Gastroesophageal sphincter (tissue), 4 donors: ENCODE measurements at regions not wholly inside any gene's neighbourhood (a gene's known extent, or its start where the extent isn't known, plus 50 kb on each side); places are given as distances from the start of the nearest gene placed in this dataset.

Experiments used
- ATAC-seq: fragments of 150-250 bp; one replicate; pipeline ENCODE4 v1.9.1; 2016; ENCODE audit warnings: mild to moderate bottlenecking, moderate library complexity
- H3K27ac ChIP-seq, 4 donors: fragments of 200-600 bp; sonication (generic) in 3 of 4; 1 replicate in 3 of 4; 2 replicates in 1 of 4; pipeline ENCODE4 v1.5.1; 2016 to 2019
- H3K27me3 ChIP-seq: fragments of 200-600 bp; sonication (generic); one replicate; pipeline ENCODE4 v1.5.1; 2019
- H3K36me3 ChIP-seq, 2 donors: fragments of 200-600 bp; sonication (generic); one replicate each; pipeline ENCODE4 v1.5.1; 2019; ENCODE audit warnings: control low read depth in 1 of 2
- H3K4me1 ChIP-seq, 3 donors: fragments of 200-600 bp; sonication (generic); 1 replicate in 2 of 3; 2 replicates in 1 of 3; pipeline ENCODE4 v1.5.1; 2016 to 2019; ENCODE audit warnings: control low read depth in 2 of 3
- H3K4me3 ChIP-seq, 2 donors: fragments of 200-600 bp; sonication (generic); one replicate each; pipeline ENCODE4 v1.5.1; 2019; ENCODE audit warnings: mild to moderate bottlenecking in 1 of 2, moderate library complexity in 1 of 2
- H3K9me3 ChIP-seq, 3 donors: fragments of 200-600 bp; sonication (generic); one replicate each; pipeline ENCODE4 v1.5.1; 2017 to 2019; ENCODE audit warnings: control low read depth in 2 of 3
- EP300 ChIP-seq: sonication (generic); formaldehyde crosslinking; IDR thresholded peaks from one replicate; pipeline ENCODE4 v1.6.1; 2017; ENCODE audit warnings: antibody characterized with exemption, mild to moderate bottlenecking
- POLR2A ChIP-seq, 2 donors: fragments of 450-650 bp; IDR thresholded peaks; one replicate each; pipeline ENCODE4 v1.6.1; 2017; ENCODE audit warnings: antibody characterized with exemption in 2 of 2, mild to moderate bottlenecking in 2 of 2, moderate library complexity in 1 of 2
- POLR2AphosphoS5 ChIP-seq: sonication (generic); formaldehyde crosslinking; IDR thresholded peaks from one replicate; pipeline ENCODE4 v1.6.1; 2017; ENCODE audit warnings: antibody characterized with exemption
- WGBS, 2 donors: methylation state at CpG; one replicate each; pipeline ENCODE4 v1.1.5; 2018; ENCODE audit warnings: low coverage in 1 of 2; 5-methylcytosine and 5-hydroxymethylcytosine counted together
- TF ChIP-seq, protein P1 (sequence below), 4 experiments: fragments of 200-600 bp in 2 of 4; fragments of 450-650 bp in 2 of 4; sonication (generic) in 1 of 4; IDR thresholded peaks; one replicate each; pipeline ENCODE4 v1.5.1; 2017 to 2019; ENCODE audit warnings: antibody characterized with exemption in 4 of 4, mild to moderate bottlenecking in 2 of 4, moderate library complexity in 2 of 4

- 0% methylated on average over 1 of the region's 1 CpG for WGBS, 2 donors
- peak; percentile 89 for ATAC-seq
- Histone ChIP-seq H3K4me1 (peaks cover 0 to 44% (median 27%) of the 10 kb centered on the region in 3 donors), H3K9me3 (no peaks in the 10 kb centered on the region), H3K4me3 (no peak overlapping the region), H3K27ac (peak overlapping the region in 3 of 4 donors; percentile 56 to 67 (median 67)), H3K27me3 (no peaks in the 10 kb centered on the region), H3K36me3 (no peaks in the 10 kb centered on the region)
- TF ChIP-seq POLR2A (IDR thresholded peaks at IDR 0.05), result no peak
- TF ChIP-seq, protein P1, sequence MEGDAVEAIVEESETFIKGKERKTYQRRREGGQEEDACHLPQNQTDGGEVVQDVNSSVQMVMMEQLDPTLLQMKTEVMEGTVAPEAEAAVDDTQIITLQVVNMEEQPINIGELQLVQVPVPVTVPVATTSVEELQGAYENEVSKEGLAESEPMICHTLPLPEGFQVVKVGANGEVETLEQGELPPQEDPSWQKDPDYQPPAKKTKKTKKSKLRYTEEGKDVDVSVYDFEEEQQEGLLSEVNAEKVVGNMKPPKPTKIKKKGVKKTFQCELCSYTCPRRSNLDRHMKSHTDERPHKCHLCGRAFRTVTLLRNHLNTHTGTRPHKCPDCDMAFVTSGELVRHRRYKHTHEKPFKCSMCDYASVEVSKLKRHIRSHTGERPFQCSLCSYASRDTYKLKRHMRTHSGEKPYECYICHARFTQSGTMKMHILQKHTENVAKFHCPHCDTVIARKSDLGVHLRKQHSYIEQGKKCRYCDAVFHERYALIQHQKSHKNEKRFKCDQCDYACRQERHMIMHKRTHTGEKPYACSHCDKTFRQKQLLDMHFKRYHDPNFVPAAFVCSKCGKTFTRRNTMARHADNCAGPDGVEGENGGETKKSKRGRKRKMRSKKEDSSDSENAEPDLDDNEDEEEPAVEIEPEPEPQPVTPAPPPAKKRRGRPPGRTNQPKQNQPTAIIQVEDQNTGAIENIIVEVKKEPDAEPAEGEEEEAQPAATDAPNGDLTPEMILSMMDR (IDR thresholded peaks at IDR 0.05), result peak in 2 of 4 experiments; percentile 39 to 43
- peak; percentile 87 for TF ChIP-seq POLR2AphosphoS5
Measured at GRCh38 chr5:171521219-171521633, 101.8 kb downstream of the FGF18 start.

GRCh38 chr5:171521679-171522078, 102.2 kb downstream of the FGF18 start:
- Histone ChIP-seq H3K27ac (peak overlapping the region in 3 of 4 donors; percentile 56 to 67 (median 67)), H3K27me3 (no peaks in the 10 kb centered on the region), H3K4me3 (no peak overlapping the region), H3K4me1 (peaks cover 0 to 44% (median 27%) of the 10 kb centered on the region in 3 donors), H3K36me3 (no peaks in the 10 kb centered on the region), H3K9me3 (no peaks in the 10 kb centered on the region)
- 60 to 69% methylated on average over 3 of the region's 3 CpGs for WGBS, 2 donors
- no peak for ATAC-seq
- no peak for TF ChIP-seq POLR2AphosphoS5
- no peak for TF ChIP-seq EP300
- TF ChIP-seq, protein P1 (IDR thresholded peaks at IDR 0.05), result no peak
- TF ChIP-seq POLR2A (IDR thresholded peaks at IDR 0.05), result no peak

- Histone ChIP-seq H3K4me1 (peaks cover 0 to 44% (median 27%) of the 10 kb centered on the region in 3 donors), H3K9me3 (no peaks in the 10 kb centered on the region), H3K36me3 (no peaks in the 10 kb centered on the region), H3K4me3 (no peak overlapping the region), H3K27me3 (no peaks in the 10 kb centered on the region), H3K27ac (no peak overlapping the region)
- TF ChIP-seq POLR2AphosphoS5 (no peak), POLR2A (IDR thresholded peaks at IDR 0.05) (no peak), EP300 (no peak)
- TF ChIP-seq, protein P1 (IDR thresholded peaks at IDR 0.05), result no peak
- ATAC-seq, result no peak
- WGBS, 2 donors, result 98 to 100% methylated on average over 1 to 5 of the region's 6 CpGs
Measured at GRCh38 chr5:171523781-171524180, 104.3 kb downstream of the FGF18 start.

DNA sequence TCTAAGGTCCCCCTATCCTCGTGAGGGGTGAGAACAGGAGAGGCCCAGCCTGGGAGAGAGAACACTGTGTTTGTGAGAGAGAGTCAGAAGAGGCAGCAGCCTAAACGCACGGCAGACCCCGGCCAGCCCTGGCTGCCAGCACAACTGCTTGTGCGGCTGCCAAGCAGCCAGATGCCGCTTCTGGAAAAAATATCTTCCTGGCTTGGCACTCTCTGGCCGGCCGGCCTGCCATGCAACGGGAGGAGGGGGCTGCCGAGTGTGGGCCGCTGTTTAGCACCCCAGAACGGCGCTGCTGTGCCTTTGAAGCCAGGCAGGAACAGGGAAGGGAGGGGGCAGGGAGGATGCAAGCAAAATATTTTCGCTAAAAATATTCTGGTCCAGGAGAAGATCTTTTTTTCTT, 105.0 kb downstream of the FGF18 start:
- Histone ChIP-seq H3K4me3 (no peak overlapping the region), H3K27ac (no peak overlapping the region), H3K4me1 (peaks cover 0 to 44% (median 27%) of the 10 kb centered on the region in 3 donors), H3K27me3 (no peaks in the 10 kb centered on the region), H3K9me3 (no peaks in the 10 kb centered on the region), H3K36me3 (no peaks in the 10 kb centered on the region)
- 23 to 26% methylated on average over 5 to 6 of the region's 14 CpGs for WGBS, 2 donors
- ATAC-seq, result no peak
- TF ChIP-seq EP300, result no peak
- TF ChIP-seq POLR2AphosphoS5, result no peak
- TF ChIP-seq, protein P1 (IDR thresholded peaks at IDR 0.05), result no peak
- TF ChIP-seq POLR2A (IDR thresholded peaks at IDR 0.05), result no peak

DNA sequence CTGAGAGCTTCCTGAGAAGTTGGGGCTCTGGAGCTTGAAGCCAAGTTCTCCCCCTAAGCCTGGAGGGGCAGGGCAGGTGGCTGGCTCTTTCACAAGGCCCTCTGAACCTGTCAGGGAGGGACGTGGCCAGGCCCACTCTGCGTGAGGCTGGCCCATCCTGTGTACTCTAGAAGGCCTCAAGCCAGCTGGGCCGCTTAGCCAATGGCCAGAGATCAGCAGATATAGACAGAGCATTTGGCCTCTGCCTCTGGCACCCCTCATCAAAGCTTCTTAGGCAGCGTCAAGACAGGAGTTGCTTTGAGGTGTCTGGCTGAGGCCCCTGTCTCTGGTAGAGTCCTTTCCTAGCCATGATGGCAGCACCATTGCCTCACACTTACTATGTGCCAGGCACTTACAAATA, 105.6 kb downstream of the FGF18 start:
- Histone ChIP-seq H3K4me1 (peaks cover 0 to 39% (median 25%) of the 10 kb centered on the region in 3 donors), H3K36me3 (no peaks in the 10 kb centered on the region), H3K27me3 (no peaks in the 10 kb centered on the region), H3K27ac (no peak overlapping the region), H3K4me3 (no peak overlapping the region), H3K9me3 (no peaks in the 10 kb centered on the region)
- WGBS, 2 donors, result 80 to 83% methylated on average over 1 to 2 of the region's 4 CpGs
- TF ChIP-seq POLR2AphosphoS5 (no peak), POLR2A (IDR thresholded peaks at IDR 0.05) (no peak), EP300 (no peak)
- TF ChIP-seq, protein P1 (IDR thresholded peaks at IDR 0.05), result no peak
- no peak for ATAC-seq
